Kidney (tissue), 13 donors: ENCODE measurements at regions not wholly inside any gene's neighbourhood (a gene's known extent, or its start where the extent isn't known, plus 50 kb on each side); places are given as distances from the start of the nearest gene placed in this dataset.

Experiments used
- DNase-seq, 5 donors: peaks; one replicate each; pipeline ENCODE4 v3.0.0-alpha.2; 2013 to 2020
- FAIRE-seq: peaks from 2 replicates; lab custom pipeline; 2012; peaks lifted over from hg19 to GRCh38; lab: Jason Lieb, UNC
- H3K27ac ChIP-seq, 2 donors: one replicate each; pipeline ENCODE4 v1.7.0; 2013; ENCODE audit warnings: low read depth in 2 of 2, low read length in 2 of 2, inconsistent platforms in 1 of 2
- H3K27me3 ChIP-seq: one replicate; pipeline ENCODE4 v1.7.1; 2013; ENCODE audit warnings: low read length, inconsistent platforms; ENCODE audit not compliant: control insufficient read depth, insufficient read depth
- H3K36me3 ChIP-seq, 3 donors: one replicate each; pipeline versions ENCODE4 v1.7.0 to v1.7.1; 2013; ENCODE audit warnings: low read length in 3 of 3, control low read depth in 1 of 3, inconsistent platforms in 1 of 3; ENCODE audit not compliant: insufficient read depth in 3 of 3, control insufficient read depth in 2 of 3
- H3K4me1 ChIP-seq, 3 donors: one replicate each; pipeline versions ENCODE4 v1.7.0 to v1.7.1; 2013; ENCODE audit warnings: low read length in 3 of 3, inconsistent platforms in 1 of 3, low read depth in 1 of 3; ENCODE audit not compliant: control insufficient read depth in 2 of 3, insufficient read depth in 2 of 3
- H3K4me3 ChIP-seq, 3 donors: one replicate each; pipeline versions ENCODE4 v1.7.0 to v1.8.1; 2013; ENCODE audit warnings: low read length in 3 of 3, control low read depth in 1 of 3, inconsistent platforms in 1 of 3
- H3K9ac ChIP-seq, 3 donors: one replicate each; pipeline versions ENCODE4 v1.7.0 to v1.7.1; 2013; ENCODE audit warnings: low read length in 3 of 3, control low read depth in 1 of 3, inconsistent platforms in 1 of 3
- H3K9me3 ChIP-seq, 3 donors: one replicate each; pipeline versions ENCODE4 v1.7.0 to v1.7.1; 2013; ENCODE audit warnings: low read length in 3 of 3, control low read depth in 1 of 3, inconsistent platforms in 1 of 3; ENCODE audit not compliant: control insufficient read depth in 2 of 3, insufficient read depth in 1 of 3
- CTCF ChIP-seq: IDR thresholded peaks from 3 replicates; pipeline ENCODE4 v1.5.1; 2012; ENCODE audit warnings: mild to moderate bottlenecking, moderate library complexity, borderline replicate concordance; ENCODE audit not compliant: insufficient read depth; ENCODE audit errors: extremely low read depth
- intact Hi-C: fragments of 100-400 bp; cut with DNase I; formaldehyde crosslinking; loops from one replicate; pipeline ENCODE4 v1.11.1; 2022
- donor health status: control.
- donor health status: control.
- donor health status: control.
- donor health status: control.
- donor health status: control.
- donor health status: DM: yes; HTN: yes; CAD: no.
- donor health status: Normal renal cell carcinoma (clear cell type).

GRCh38 chr20:19962958-19963357, 54.2 kb upstream of the NAA20 start:
- intact Hi-C loops, result no loop called here
- H3K36me3 ChIP-seq, result peaks cover 3 to 58% (median 20%) of the 10 kb centered on the region in 3 donors
- no peak overlapping the region for H3K27ac ChIP-seq
- TF ChIP-seq CTCF, result no peak
- H3K9ac ChIP-seq, result no peak overlapping the region
- H3K27me3 ChIP-seq, result no peaks in the 10 kb centered on the region
- H3K4me3 ChIP-seq, result no peak overlapping the region
- FAIRE-seq, result no peak
- H3K4me1 ChIP-seq, result peaks cover 0 to 16% (median 11%) of the 10 kb centered on the region in 3 donors
- no peak for DNase-seq
- H3K9me3 ChIP-seq, result no peaks in the 10 kb centered on the region

GRCh38 chr20:19964289-19965265, 52.6 kb upstream of the NAA20 start:
- FAIRE-seq, result no peak
- H3K27me3 ChIP-seq, result no peaks in the 10 kb centered on the region
- intact Hi-C loops, result no loop called here
- no peak overlapping the region for H3K4me3 ChIP-seq
- H3K36me3 ChIP-seq, result peaks cover 2 to 52% (median 10%) of the 10 kb centered on the region in 3 donors
- no peaks in the 10 kb centered on the region for H3K9me3 ChIP-seq
- H3K27ac ChIP-seq, result peak overlapping the region; percentile 78 to 85
- H3K4me1 ChIP-seq, result peaks cover 0 to 16% (median 14%) of the 10 kb centered on the region in 3 donors
- TF ChIP-seq CTCF, result no peak
- DNase-seq, result peak in 4 of 5 donors; percentile 57 to 72 (median 64)
- peak overlapping the region in 1 of 3 donors; percentile 12 for H3K9ac ChIP-seq

- peaks cover 0 to 16% (median 9%) of the 10 kb centered on the region in 3 donors for H3K4me1 ChIP-seq
- no peaks in the 10 kb centered on the region for H3K27me3 ChIP-seq
- no peak for TF ChIP-seq CTCF
- H3K4me3 ChIP-seq, result no peak overlapping the region
- FAIRE-seq (no peak), DNase-seq (no peak)
- no peak overlapping the region for H3K27ac ChIP-seq
- peaks cover 0 to 35% (median 10%) of the 10 kb centered on the region in 3 donors for H3K36me3 ChIP-seq
- no peaks in the 10 kb centered on the region for H3K9me3 ChIP-seq
- no peak overlapping the region for H3K9ac ChIP-seq
- intact Hi-C loops, result no loop called here
These were observed 50.3 kb upstream of the NAA20 start for GRCh38 chr20:19966840-19967239.
